Aorta (tissue), 5 donors: ENCODE measurements at regions not wholly inside any gene's neighbourhood (a gene's known extent, or its start where the extent isn't known, plus 50 kb on each side); places are given as distances from the start of the nearest gene placed in this dataset.

Source experiments
- ATAC-seq: fragments of 200-7000 bp; cut with Tn5 transposase; one replicate; pipeline ENCODE4 v1.9.1; 2022; ENCODE audit warnings: moderate library complexity; ENCODE audit not compliant: low FRiP score
- DNase-seq, 2 donors: peaks; one replicate each; pipeline ENCODE4 v3.0.0-alpha.2; 2020
- H3K27ac ChIP-seq, 2 donors: one replicate each; pipeline ENCODE4 v1.5.1; 2013; ENCODE audit warnings: low read length in 2 of 2, mild to moderate bottlenecking in 2 of 2, moderate library complexity in 2 of 2, control low read depth in 1 of 2, inconsistent platforms in 1 of 2, low read depth in 1 of 2
- H3K27me3 ChIP-seq, 2 donors: one replicate each; pipeline ENCODE4 v1.6.1; 2013; ENCODE audit warnings: control low read depth in 1 of 2, low read length in 1 of 2, mild to moderate bottlenecking in 1 of 2, moderate library complexity in 1 of 2; ENCODE audit not compliant: insufficient read depth in 2 of 2, control insufficient read depth in 1 of 2
- H3K36me3 ChIP-seq, 2 donors: one replicate each; pipeline ENCODE4 v1.6.1; 2013; ENCODE audit warnings: control low read depth in 1 of 2, low read length in 1 of 2, mild to moderate bottlenecking in 1 of 2; ENCODE audit not compliant: insufficient read depth in 2 of 2, control insufficient read depth in 1 of 2
- H3K4me1 ChIP-seq, 2 donors: one replicate each; pipeline ENCODE4 v1.6.1; 2013; ENCODE audit warnings: low read length in 2 of 2, control low read depth in 1 of 2, mild to moderate bottlenecking in 1 of 2, moderate library complexity in 1 of 2; ENCODE audit not compliant: insufficient read depth in 2 of 2, control insufficient read depth in 1 of 2
- H3K4me3 ChIP-seq, 2 donors: one replicate each; pipeline ENCODE4 v1.5.1; 2013; ENCODE audit warnings: low read length in 2 of 2, control low read depth in 1 of 2, mild to moderate bottlenecking in 1 of 2
- H3K9me3 ChIP-seq: one replicate; pipeline ENCODE4 v1.6.1; 2013; ENCODE audit warnings: mild to moderate bottlenecking, low read length; ENCODE audit not compliant: control insufficient read depth
- WGBS, 2 donors: extraction: QIAGEN DNeasy Blood & Tissue Kit; methylation state at CpG; one replicate each; pipeline ENCODE4 v1.1.7; 2013; 5-methylcytosine and 5-hydroxymethylcytosine counted together
- intact Hi-C, 2 donors: fragments of 100-400 bp; cut with DNase I; formaldehyde crosslinking; loops; one replicate each; pipeline versions ENCODE4 v1.14.2 to v1.15.0; 2022
- donor health status: healthy with polysubstance abuse.
- donor health status: Bipolar disorder and iron deficiency.
- donor health status: DM: no; HTN: no; CAD: no.
- donor health status: DM: no; HTN: no; CAD: no.
- donor health status: DM: yes; HTN: yes; CAD: no.

DNA sequence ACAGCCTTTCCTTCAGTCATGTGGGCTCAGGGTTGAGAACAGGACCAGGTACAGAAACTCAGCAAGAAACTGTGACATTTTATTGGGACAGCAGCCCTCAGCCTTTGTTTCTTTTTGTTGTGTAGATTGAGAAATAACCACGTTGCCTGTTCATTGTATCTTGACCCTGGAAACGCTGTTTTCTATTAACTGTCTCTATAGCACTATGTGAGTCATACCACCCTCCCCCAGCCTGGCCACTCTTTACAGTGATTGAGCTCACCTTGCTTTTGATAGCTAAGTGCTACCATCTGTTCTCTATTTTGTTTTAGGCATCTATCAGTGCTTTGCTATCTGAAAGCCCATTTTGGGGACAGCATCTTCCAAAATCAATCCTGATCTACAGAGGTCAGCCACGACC, 127.9 kb downstream of the CD47 start:
- intact Hi-C loops = loop anchor here in 1 of 2 donors (10.0 kb wide), 1 partner anchor 58 kb away; no protein-coding TSS in a partner anchor
- H3K27me3 ChIP-seq = no peaks in the 10 kb centered on the region
- H3K4me1 ChIP-seq = peaks cover under 1 to 9% of the 10 kb centered on the region in 2 donors
- H3K9me3 ChIP-seq = no peaks in the 10 kb centered on the region
- DNase-seq (no peak), ATAC-seq (no peak)
- no peak overlapping the region for H3K27ac ChIP-seq
- H3K4me3 ChIP-seq = no peak overlapping the region
- 92 to 97% methylated on average over 3 of the region's 3 CpGs for WGBS, 2 donors
- H3K36me3 ChIP-seq = no peaks in the 10 kb centered on the region

DNA sequence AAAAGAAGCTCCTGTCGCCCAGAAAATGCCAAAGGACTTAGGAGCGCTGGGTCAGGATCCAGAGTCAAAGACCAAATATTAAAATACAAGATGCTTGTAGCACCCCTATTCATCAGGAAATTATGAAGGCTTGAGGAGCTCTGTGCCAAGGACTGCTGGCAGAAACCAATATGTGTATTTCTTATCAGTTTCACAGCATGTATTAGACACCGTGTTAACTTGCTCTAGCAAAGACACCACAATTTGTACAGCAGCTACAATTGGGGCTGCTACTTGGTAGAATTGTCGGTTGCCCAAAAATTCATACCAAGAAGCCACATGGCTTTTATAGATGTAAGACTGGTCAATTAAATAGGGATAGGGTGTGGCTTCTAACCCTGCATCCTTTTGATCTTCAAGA, 128.8 kb downstream of the CD47 start:
- no peak overlapping the region for H3K27ac ChIP-seq
- ATAC-seq (no peak), DNase-seq (no peak)
- no peak overlapping the region for H3K4me3 ChIP-seq
- no peaks in the 10 kb centered on the region for H3K9me3 ChIP-seq
- intact Hi-C loops = loop anchor here in 1 of 2 donors (10.0 kb wide), 1 partner anchor 57 kb away; no protein-coding TSS in a partner anchor
- H3K27me3 ChIP-seq = no peaks in the 10 kb centered on the region
- WGBS, 2 donors = 66 to 77% methylated on average over 4 of the region's 4 CpGs
- H3K4me1 ChIP-seq = peaks cover 2 to 13% of the 10 kb centered on the region in 2 donors
- no peaks in the 10 kb centered on the region for H3K36me3 ChIP-seq

DNA sequence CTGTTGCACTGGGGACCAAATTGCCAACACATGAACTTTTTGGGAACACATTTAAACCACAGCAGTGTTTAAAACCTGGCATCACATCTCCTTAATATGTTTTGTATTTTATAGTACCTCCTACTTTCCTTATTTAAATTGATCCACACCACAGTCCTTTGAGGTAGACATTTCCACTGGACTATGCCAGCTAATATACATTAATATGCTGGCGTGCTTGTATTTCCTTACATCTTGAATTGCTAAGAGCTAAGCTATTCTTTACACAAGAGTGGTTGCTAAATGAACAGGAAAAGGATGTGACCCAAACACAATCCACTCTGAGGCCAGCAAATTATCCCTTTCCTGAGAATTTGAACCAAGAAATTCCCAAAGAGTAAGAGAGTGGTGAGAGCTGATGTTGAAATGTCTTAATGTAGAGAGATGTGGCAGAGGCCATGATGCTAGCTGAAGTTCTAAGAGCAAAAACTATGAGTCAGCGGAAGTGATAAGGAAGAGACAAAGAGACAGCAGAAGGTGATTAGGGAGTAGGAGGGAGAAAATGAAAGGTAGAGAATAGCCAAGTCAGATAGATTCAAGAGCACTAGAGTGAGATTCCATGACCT, 131.2 kb downstream of the CD47 start:
- Histone ChIP-seq H3K27me3 (no peaks in the 10 kb centered on the region), H3K9me3 (no peaks in the 10 kb centered on the region), H3K36me3 (no peaks in the 10 kb centered on the region), H3K4me3 (no peak overlapping the region), H3K27ac (no peak overlapping the region), H3K4me1 (peaks cover 2 to 13% of the 10 kb centered on the region in 2 donors)
- ATAC-seq = no peak
- DNase-seq = no peak
- 48 to 98% methylated on average over 2 of the region's 2 CpGs for WGBS, 2 donors
- intact Hi-C loops = loop anchor here in 1 of 2 donors (5.0 to 10.0 kb wide), 3 partner anchors 55 to 245 kb away; partner anchors contain the start of gene CD47

DNA sequence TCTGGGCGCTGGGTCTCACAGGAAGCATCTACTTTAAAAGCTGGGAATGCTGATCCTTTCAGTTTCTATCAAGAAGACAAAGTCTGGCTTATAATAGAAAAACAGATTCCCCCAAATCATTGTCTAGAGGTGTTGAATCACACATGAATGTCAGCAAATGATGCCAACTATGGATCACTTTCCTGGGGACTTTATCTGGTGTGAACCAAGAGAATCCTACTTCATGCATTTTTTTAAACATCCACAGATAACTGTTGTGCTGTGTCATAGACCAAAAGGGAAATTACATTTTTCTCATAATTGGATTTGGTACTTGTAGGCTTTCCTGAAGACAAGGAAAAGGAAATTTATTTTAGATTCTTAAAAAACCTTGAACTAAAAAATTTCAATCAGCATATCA, 132.7 kb downstream of the CD47 start:
- Histone ChIP-seq H3K4me1 (peaks cover 2 to 13% of the 10 kb centered on the region in 2 donors), H3K9me3 (no peaks in the 10 kb centered on the region), H3K27me3 (no peaks in the 10 kb centered on the region), H3K27ac (peak overlapping the region; percentile 66 to 94), H3K36me3 (no peaks in the 10 kb centered on the region), H3K4me3 (no peak overlapping the region)
- WGBS, 2 donors = 72 to 79% methylated on average over 1 of the region's 1 CpG
- ATAC-seq (no peak), DNase-seq (no peak)
- intact Hi-C loops = loop anchor here in 1 of 2 donors (5.0 to 10.0 kb wide), 2 partner anchors 134 to 247 kb away; partner anchors contain the start of gene CD47

DNA sequence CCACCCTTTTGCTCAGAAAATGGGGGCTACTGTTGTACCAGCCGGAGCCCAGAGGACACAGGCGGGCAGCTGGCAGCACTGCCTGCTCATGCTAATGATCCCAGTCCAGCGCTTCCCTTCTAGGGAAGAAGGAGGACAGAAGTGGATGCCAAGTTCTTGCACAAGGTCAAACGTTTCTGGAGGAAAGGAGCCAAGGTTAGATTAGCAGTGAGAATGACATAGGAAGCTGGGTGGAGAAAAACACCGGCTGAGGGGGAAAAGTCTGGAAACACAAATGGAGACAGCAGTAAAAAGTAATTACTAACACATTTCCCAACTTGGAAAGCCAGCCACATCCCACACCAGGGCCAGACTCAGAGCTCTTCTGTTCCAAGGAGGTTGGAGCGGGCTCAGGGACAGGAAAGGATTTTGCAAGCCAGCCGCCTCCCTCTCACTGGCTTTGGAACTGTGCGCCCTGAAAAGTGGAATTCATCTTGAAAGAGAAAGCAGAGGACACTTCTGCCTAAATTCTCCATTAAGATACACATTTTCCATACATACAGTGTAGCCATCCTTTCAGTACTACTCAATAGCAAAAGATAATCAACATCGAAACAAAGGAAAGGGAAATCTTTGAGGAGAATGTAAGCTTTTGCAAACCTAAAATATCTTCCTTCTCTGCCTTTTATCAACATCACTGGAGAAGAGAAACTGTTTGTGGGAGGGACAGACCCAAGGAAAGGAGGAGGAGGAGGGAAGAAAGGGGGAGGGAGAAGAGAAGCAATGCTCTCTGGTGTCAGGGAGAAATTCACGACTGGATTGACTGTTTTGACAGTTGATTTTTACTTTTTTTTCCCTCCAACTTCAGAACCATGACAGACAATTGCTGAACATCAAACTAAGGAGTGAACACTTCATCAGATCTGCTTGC, 133.6 kb downstream of the CD47 start:
- peaks cover 2 to 13% of the 10 kb centered on the region in 2 donors for H3K4me1 ChIP-seq
- H3K36me3 ChIP-seq = no peaks in the 10 kb centered on the region
- no peaks in the 10 kb centered on the region for H3K9me3 ChIP-seq
- H3K27me3 ChIP-seq = no peaks in the 10 kb centered on the region
- peak overlapping the region; percentile 79 to 94 for H3K27ac ChIP-seq
- H3K4me3 ChIP-seq = no peak overlapping the region
- 1 to 5% methylated on average over 10 of the region's 10 CpGs for WGBS, 2 donors
- DNase-seq (peak; percentile 85 to 87), ATAC-seq (peak; percentile 95)
- intact Hi-C loops = loop anchor here in 1 of 2 donors (5.0 to 10.0 kb wide), 2 partner anchors 135 to 248 kb away; partner anchors contain the start of gene CD47

DNA sequence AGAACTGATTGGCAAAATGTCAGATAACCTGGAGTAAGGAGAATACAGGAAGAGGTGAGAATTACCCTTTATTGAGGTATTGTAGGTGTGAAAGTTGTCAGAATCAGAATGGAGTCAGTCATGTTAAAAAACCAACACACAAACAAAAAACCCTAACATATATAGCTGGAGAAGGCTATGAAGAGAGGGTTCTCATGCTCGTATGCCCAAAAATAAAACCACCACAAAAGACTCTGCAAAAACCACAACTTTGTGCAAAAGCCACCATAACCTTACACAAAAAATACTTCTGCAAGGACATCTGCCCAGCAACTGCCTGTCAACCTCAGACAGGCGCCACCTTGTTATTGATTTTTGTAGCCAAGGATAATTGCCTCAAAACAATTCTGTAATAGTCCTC, 136.0 kb downstream of the CD47 start:
- peaks cover 2 to 12% of the 10 kb centered on the region in 2 donors for H3K4me1 ChIP-seq
- no peak overlapping the region for H3K27ac ChIP-seq
- no peaks in the 10 kb centered on the region for H3K36me3 ChIP-seq
- H3K27me3 ChIP-seq = no peaks in the 10 kb centered on the region
- H3K4me3 ChIP-seq = no peak overlapping the region
- ATAC-seq = no peak
- no peak for DNase-seq
- no peaks in the 10 kb centered on the region for H3K9me3 ChIP-seq
- intact Hi-C loops = loop anchor here in 1 of 2 donors (5.0 to 10.0 kb wide), 2 partner anchors 137 to 250 kb away; partner anchors contain the start of gene CD47
- WGBS, 2 donors = 73 to 76% methylated on average over 2 of the region's 2 CpGs

DNA sequence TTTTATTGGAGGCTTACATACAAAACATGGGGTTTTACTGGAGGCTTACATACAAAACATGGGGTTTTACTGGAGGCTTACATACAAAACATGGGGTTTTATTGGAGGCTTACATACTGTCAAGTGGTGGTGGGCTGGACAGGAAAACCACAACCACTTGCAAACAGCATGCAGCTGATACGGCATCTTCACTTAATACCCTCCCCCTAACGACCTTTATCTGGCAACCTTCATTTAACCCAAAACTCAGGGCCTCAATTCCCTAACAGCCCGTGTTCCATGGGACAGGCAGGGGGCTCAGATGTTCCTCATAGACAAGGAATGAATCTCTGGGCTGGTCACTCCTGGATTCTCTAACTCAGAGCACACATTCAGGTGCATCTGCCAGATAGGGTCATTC, 137.1 kb downstream of the CD47 start:
- ATAC-seq = no peak
- DNase-seq = no peak
- intact Hi-C loops = loop anchor here in 1 of 2 donors (10.0 kb wide), 1 partner anchor 251 kb away; no protein-coding TSS in a partner anchor
- no peak overlapping the region for H3K4me3 ChIP-seq
- H3K27ac ChIP-seq = no peak overlapping the region
- 75 to 84% methylated on average over 3 of the region's 3 CpGs for WGBS, 2 donors
- H3K27me3 ChIP-seq = no peaks in the 10 kb centered on the region
- no peaks in the 10 kb centered on the region for H3K36me3 ChIP-seq
- no peaks in the 10 kb centered on the region for H3K9me3 ChIP-seq
- H3K4me1 ChIP-seq = peaks cover 2 to 10% of the 10 kb centered on the region in 2 donors

DNA sequence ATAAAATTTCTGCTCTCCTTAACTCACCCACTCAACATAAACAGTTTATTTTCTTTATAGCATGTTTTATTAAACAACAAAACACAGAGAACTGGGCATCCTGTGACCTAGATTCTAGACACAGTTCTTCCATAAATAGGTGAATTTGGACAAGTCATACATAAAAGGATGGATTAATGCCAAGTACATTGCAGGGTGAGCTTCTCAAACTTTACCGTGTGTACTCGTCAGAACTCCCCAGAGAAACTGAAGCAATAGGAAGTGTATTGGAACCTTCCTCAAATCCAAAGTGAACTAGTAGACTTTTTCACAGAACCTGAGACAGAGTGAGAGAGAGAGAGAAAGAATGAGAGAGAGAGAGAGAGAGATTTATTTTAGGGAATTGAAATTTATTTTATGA, 139.7 kb downstream of the CD47 start:
- Histone ChIP-seq H3K4me1 (no peaks in the 10 kb centered on the region), H3K9me3 (no peaks in the 10 kb centered on the region), H3K27ac (no peak overlapping the region), H3K4me3 (no peak overlapping the region), H3K27me3 (no peaks in the 10 kb centered on the region), H3K36me3 (no peaks in the 10 kb centered on the region)
- no peak for ATAC-seq
- no peak for DNase-seq
- 23 to 27% methylated on average over 2 of the region's 2 CpGs for WGBS, 2 donors
- intact Hi-C loops = loop anchor here in 1 of 2 donors (10.0 kb wide), 1 partner anchor 254 kb away; no protein-coding TSS in a partner anchor
